Dendritic cell treated with granulocyte-macrophage colony-stimulating factor and Interleukin-4, amounts not matched to agents 40 ng/mL and 50 ng/mL, for 4 days (primary cell): ENCODE measurements at regions not wholly inside any gene's neighbourhood (a gene's known extent, or its start where the extent isn't known, plus 50 kb on each side); places are given as distances from the start of the nearest gene placed in this dataset.
"Not testable (repeated sequence)": the region's sequence is repeated elsewhere in the genome, so short reads cannot be mapped to it uniquely, and the experiment has no call there.

ENCODE experiments used
- H3K27ac Mint-ChIP-seq: one replicate; pipeline ENCODE4 v1.8.0; 2022; ENCODE audit warnings: mild to moderate bottlenecking, mixed read lengths
- H3K27me3 Mint-ChIP-seq: one replicate; pipeline ENCODE4 v1.8.0; 2022; ENCODE audit warnings: mild to moderate bottlenecking, mixed read lengths
- H3K36me3 Mint-ChIP-seq: one replicate; pipeline ENCODE4 v1.8.0; 2022; ENCODE audit warnings: low read depth, mixed read lengths
- H3K4me1 Mint-ChIP-seq: one replicate; pipeline ENCODE4 v1.8.0; 2022; ENCODE audit warnings: low read depth, mixed read lengths
- H3K4me3 Mint-ChIP-seq: one replicate; pipeline ENCODE4 v1.8.0; 2022; ENCODE audit warnings: mild to moderate bottlenecking, moderate library complexity, mixed read lengths
- H3K9me3 Mint-ChIP-seq: one replicate; pipeline ENCODE4 v1.8.0; 2022; ENCODE audit warnings: mixed read lengths
- intact Hi-C: fragments of 100-400 bp; cut with micrococcal nuclease; formaldehyde crosslinking; loops from one replicate; pipeline ENCODE4 v1.15.0; 2022

- Mint-ChIP-seq H3K36me3 (no peaks in the 10 kb centered on the region), H3K27ac (no peak overlapping the region), H3K27me3 (no peaks in the 10 kb centered on the region), H3K4me1 (no peaks in the 10 kb centered on the region), H3K4me3 (no peak overlapping the region), H3K9me3 (peaks cover 17% of the 10 kb centered on the region)
- intact Hi-C loops, result no loop called here
Measured at GRCh38 chr5:28967848-28968247, 1929.5 kb upstream of the CDH9 start.

- no peaks in the 10 kb centered on the region for H3K36me3 Mint-ChIP-seq
- no peak overlapping the region for H3K27ac Mint-ChIP-seq
Measured at GRCh38 chr5:28961816-28962215, 1923.4 kb upstream of the CDH9 start.

GRCh38 chr5:28958581-28958980 lies 1920.2 kb upstream of the CDH9 start:
- Mint-ChIP-seq H3K4me1 (no peaks in the 10 kb centered on the region), H3K27ac (no peak overlapping the region), H3K27me3 (no peaks in the 10 kb centered on the region), H3K4me3 (no peak overlapping the region), H3K36me3 (no peaks in the 10 kb centered on the region), H3K9me3 (peaks cover 9% of the 10 kb centered on the region)
- intact Hi-C loops, result no loop called here

More at GRCh38 chr5:28961816-28962215, 1923.4 kb upstream of the CDH9 start:
- Mint-ChIP-seq H3K9me3 (peaks cover 17% of the 10 kb centered on the region), H3K4me3 (no peak overlapping the region), H3K27me3 (no peaks in the 10 kb centered on the region), H3K4me1 (no peaks in the 10 kb centered on the region)
- intact Hi-C loops, result no loop called here

- Mint-ChIP-seq H3K4me3 (no peak overlapping the region), H3K27me3 (no peaks in the 10 kb centered on the region), H3K4me1 (no peaks in the 10 kb centered on the region), H3K36me3 (no peaks in the 10 kb centered on the region), H3K9me3 (peaks cover 16% of the 10 kb centered on the region), H3K27ac (no peak overlapping the region)
- intact Hi-C loops, result no loop called here
Measured at GRCh38 chr5:28957450-28957849, 1919.1 kb upstream of the CDH9 start.

GRCh38 chr5:28954074-28954473 lies 1915.7 kb upstream of the CDH9 start:
- intact Hi-C loops, result no loop called here
- H3K9me3 Mint-ChIP-seq, result peaks cover 12% of the 10 kb centered on the region
- no peak overlapping the region for H3K4me3 Mint-ChIP-seq
- no peak overlapping the region for H3K27ac Mint-ChIP-seq
- H3K36me3 Mint-ChIP-seq, result no peaks in the 10 kb centered on the region
- H3K4me1 Mint-ChIP-seq, result no peaks in the 10 kb centered on the region
- no peaks in the 10 kb centered on the region for H3K27me3 Mint-ChIP-seq

- Mint-ChIP-seq H3K27me3 (no peaks in the 10 kb centered on the region), H3K27ac (no peak overlapping the region), H3K9me3 (peaks cover 7% of the 10 kb centered on the region), H3K4me1 (no peaks in the 10 kb centered on the region), H3K36me3 (no peaks in the 10 kb centered on the region), H3K4me3 (no peak overlapping the region)
- intact Hi-C loops, result no loop called here
Measured at GRCh38 chr5:28947865-28948264, 1909.5 kb upstream of the CDH9 start.

- intact Hi-C loops, result no loop called here
- Mint-ChIP-seq H3K36me3 (no peaks in the 10 kb centered on the region), H3K4me1 (no peaks in the 10 kb centered on the region), H3K9me3 (peaks cover 15% of the 10 kb centered on the region), H3K27me3 (no peaks in the 10 kb centered on the region), H3K4me3 (no peak overlapping the region), H3K27ac (no peak overlapping the region)
Measured at GRCh38 chr5:28945859-28946258, 1907.5 kb upstream of the CDH9 start.

- H3K36me3 Mint-ChIP-seq, H3K27ac Mint-ChIP-seq, intact Hi-C loops, H3K4me1 Mint-ChIP-seq, H3K4me3 Mint-ChIP-seq: not testable (repeated sequence)
- H3K27me3 Mint-ChIP-seq, result peaks cover 11% of the 10 kb centered on the region
- peaks cover 19% of the 10 kb centered on the region for H3K9me3 Mint-ChIP-seq
Measured at GRCh38 chr5:28929366-28929765, 1891.0 kb upstream of the CDH9 start.

GRCh38 chr5:28928327-28928790 lies 1890.0 kb upstream of the CDH9 start:
- H3K27ac Mint-ChIP-seq, H3K36me3 Mint-ChIP-seq, H3K4me1 Mint-ChIP-seq, H3K4me3 Mint-ChIP-seq, intact Hi-C loops: not testable (repeated sequence)
- peaks cover 19% of the 10 kb centered on the region for H3K9me3 Mint-ChIP-seq
- H3K27me3 Mint-ChIP-seq, result peaks cover 11% of the 10 kb centered on the region

GRCh38 chr5:28927559-28928326 lies 1889.4 kb upstream of the CDH9 start:
- Mint-ChIP-seq H3K9me3 (peaks cover 19% of the 10 kb centered on the region), H3K4me1 (no peaks in the 10 kb centered on the region), H3K36me3 (no peaks in the 10 kb centered on the region), H3K27ac (no peak overlapping the region), H3K4me3 (no peak overlapping the region), H3K27me3 (peaks cover 11% of the 10 kb centered on the region)
- intact Hi-C loops, result no loop called here

- H3K4me1 Mint-ChIP-seq, result no peaks in the 10 kb centered on the region
- H3K36me3 Mint-ChIP-seq, result no peaks in the 10 kb centered on the region
- intact Hi-C loops, result no loop called here
- H3K27me3 Mint-ChIP-seq, result peaks cover 11% of the 10 kb centered on the region
- H3K4me3 Mint-ChIP-seq, result no peak overlapping the region
- H3K9me3 Mint-ChIP-seq, result peaks cover 19% of the 10 kb centered on the region
- no peak overlapping the region for H3K27ac Mint-ChIP-seq
Measured at GRCh38 chr5:28926422-28926821, 1888.0 kb upstream of the CDH9 start.

- no peak overlapping the region for H3K4me3 Mint-ChIP-seq
- H3K27ac Mint-ChIP-seq, result no peak overlapping the region
- H3K36me3 Mint-ChIP-seq, result no peaks in the 10 kb centered on the region
- intact Hi-C loops, result no loop called here
- H3K4me1 Mint-ChIP-seq, result no peaks in the 10 kb centered on the region
- H3K27me3 Mint-ChIP-seq, result no peaks in the 10 kb centered on the region
- H3K9me3 Mint-ChIP-seq, result peaks cover 18% of the 10 kb centered on the region
Measured at GRCh38 chr5:28917631-28918030, 1879.2 kb upstream of the CDH9 start.

- no peaks in the 10 kb centered on the region for H3K4me1 Mint-ChIP-seq
- intact Hi-C loops, result no loop called here
- no peaks in the 10 kb centered on the region for H3K27me3 Mint-ChIP-seq
- H3K9me3 Mint-ChIP-seq, result peaks cover 15% of the 10 kb centered on the region
- no peaks in the 10 kb centered on the region for H3K36me3 Mint-ChIP-seq
- H3K27ac Mint-ChIP-seq, result no peak overlapping the region
- no peak overlapping the region for H3K4me3 Mint-ChIP-seq
Measured at GRCh38 chr5:28914297-28914696, 1875.9 kb upstream of the CDH9 start.

- Mint-ChIP-seq H3K27me3 (no peaks in the 10 kb centered on the region), H3K27ac (no peak overlapping the region), H3K36me3 (no peaks in the 10 kb centered on the region), H3K4me3 (no peak overlapping the region), H3K9me3 (no peaks in the 10 kb centered on the region), H3K4me1 (no peaks in the 10 kb centered on the region)
- intact Hi-C loops, result no loop called here
Measured at GRCh38 chr5:28903643-28904042, 1865.3 kb upstream of the CDH9 start.

- no peaks in the 10 kb centered on the region for H3K36me3 Mint-ChIP-seq
- no peak overlapping the region for H3K4me3 Mint-ChIP-seq
- intact Hi-C loops, result no loop called here
- no peaks in the 10 kb centered on the region for H3K27me3 Mint-ChIP-seq
- H3K4me1 Mint-ChIP-seq, result no peaks in the 10 kb centered on the region
- H3K9me3 Mint-ChIP-seq, result no peaks in the 10 kb centered on the region
- H3K27ac Mint-ChIP-seq, result no peak overlapping the region
Measured at GRCh38 chr5:28896949-28897348, 1858.6 kb upstream of the CDH9 start.
